WTC11 (cell line): ENCODE measurements at regions not wholly inside any gene's neighbourhood (a gene's known extent, or its start where the extent isn't known, plus 50 kb on each side); places are given as distances from the start of the nearest gene placed in this dataset.

Experiments used
- ATAC-seq: fragments of 200-7000 bp; cut with Tn5 transposase; 2 replicates; pipeline ENCODE4 v1.10.0; 2021; ENCODE audit warnings: mild to moderate bottlenecking, moderate library complexity
- CTCF ChIA-PET: fragments of 300-600 bp; sonication (Branson Sonifier 250); formaldehyde crosslinking; loops from one replicate; lab custom pipeline; 2021; ENCODE audit warnings: antibody characterized with exemption; lab: Charles Lee
- POLR2A ChIA-PET: fragments of 350-600 bp; sonication (Branson Sonifier 250); formaldehyde crosslinking; loops from one replicate; lab custom pipeline; 2021; ENCODE audit warnings: antibody characterized with exemption; lab: Charles Lee
- DNase-seq: peaks from one replicate; pipeline ENCODE4 v3.0.0; 2021; ENCODE audit warnings: low spot score
- H3K27ac Mint-ChIP-seq: 2 replicates; pipeline ENCODE4 v1.8.0; 2021; ENCODE audit warnings: mixed read lengths
- H3K27me3 Mint-ChIP-seq: 2 replicates; pipeline ENCODE4 v1.8.0; 2021; ENCODE audit warnings: low read depth, mild to moderate bottlenecking, moderate library complexity, mixed read lengths
- H3K36me3 Mint-ChIP-seq: 2 replicates; pipeline ENCODE4 v1.8.0; 2021; ENCODE audit warnings: mixed read lengths
- H3K4me1 Mint-ChIP-seq: 2 replicates; pipeline ENCODE4 v1.8.0; 2022; ENCODE audit warnings: mixed read lengths
- H3K4me3 Mint-ChIP-seq: 2 replicates; pipeline ENCODE4 v1.8.0; 2021; ENCODE audit warnings: mild to moderate bottlenecking, moderate library complexity, mixed read lengths
- H3K9me3 Mint-ChIP-seq: 2 replicates; pipeline ENCODE4 v1.8.0; 2021; ENCODE audit warnings: mixed read lengths
- AFF4 ChIP-seq: sonication (generic); formaldehyde crosslinking; IDR thresholded peaks from 2 replicates; pipeline ENCODE4 v1.8.1; 2023; ENCODE audit warnings: mild to moderate bottlenecking, missing genetic modification reagents, borderline replicate concordance
- ESRRA ChIP-seq: sonication (generic); formaldehyde crosslinking; IDR thresholded peaks from 2 replicates; pipeline ENCODE4 v1.8.1; 2022; ENCODE audit warnings: mild to moderate bottlenecking, missing genetic modification reagents, borderline replicate concordance
- FOXP1 ChIP-seq: sonication (generic); formaldehyde crosslinking; IDR thresholded peaks from 2 replicates; pipeline ENCODE4 v1.8.0; 2022; ENCODE audit warnings: missing genetic modification reagents, mild to moderate bottlenecking, moderate library complexity, borderline replicate concordance
- GTF2I ChIP-seq: fragments of 250-450 bp; sonication (Bioruptor Pico); conservative IDR thresholded peaks from 2 replicates; pipeline ENCODE4 v1.4.0; 2021; ENCODE audit warnings: mild to moderate bottlenecking
- HMGA2 ChIP-seq: fragments of 250-450 bp; sonication (Bioruptor Pico); IDR thresholded peaks from 2 replicates; pipeline ENCODE4 v1.4.0; 2021; ENCODE audit warnings: mild to moderate bottlenecking, moderate library complexity
- IRF2 ChIP-seq: sonication (generic); formaldehyde crosslinking; IDR thresholded peaks from 2 replicates; pipeline ENCODE4 v1.8.0; 2022; ENCODE audit warnings: low read depth, missing genetic modification reagents, borderline replicate concordance
- JUN ChIP-seq: sonication (generic); formaldehyde crosslinking; IDR thresholded peaks from 2 replicates; pipeline ENCODE4 v1.8.0; 2023; ENCODE audit warnings: mild to moderate bottlenecking, missing genetic modification reagents
- NR2C2 ChIP-seq: sonication (generic); formaldehyde crosslinking; IDR thresholded peaks from 2 replicates; pipeline ENCODE4 v1.8.0; 2022; ENCODE audit warnings: mild to moderate bottlenecking, missing genetic modification reagents
- RORB ChIP-seq: fragments of 250-450 bp; sonication (Bioruptor Pico); IDR thresholded peaks from 2 replicates; pipeline ENCODE4 v1.9.0; 2021; ENCODE audit warnings: mild to moderate bottlenecking
- ZBTB43 ChIP-seq: sonication (generic); formaldehyde crosslinking; IDR thresholded peaks from 2 replicates; pipeline ENCODE4 v1.8.1; 2023; ENCODE audit warnings: mild to moderate bottlenecking, missing genetic modification reagents
- ZNF219 ChIP-seq: sonication (generic); formaldehyde crosslinking; IDR thresholded peaks from 2 replicates; pipeline ENCODE4 v1.8.0; 2023; ENCODE audit warnings: missing genetic modification reagents, mild to moderate bottlenecking, borderline replicate concordance
- TF ChIP-seq, protein P1 (sequence below): sonication (generic); formaldehyde crosslinking; IDR thresholded peaks from 2 replicates; pipeline ENCODE4 v1.8.1; 2022; ENCODE audit warnings: low read depth, missing genetic modification reagents, borderline replicate concordance
- TF ChIP-seq, protein P2 (sequence below): sonication (generic); formaldehyde crosslinking; IDR thresholded peaks from 2 replicates; pipeline ENCODE4 v1.8.0; 2023; ENCODE audit warnings: mild to moderate bottlenecking, missing genetic modification reagents
- TF ChIP-seq, protein P3 (sequence below): sonication (generic); formaldehyde crosslinking; IDR thresholded peaks from 2 replicates; pipeline ENCODE4 v1.8.0; 2023; ENCODE audit warnings: missing genetic modification reagents, mild to moderate bottlenecking, borderline replicate concordance

- no peaks in the 10 kb centered on the region for H3K4me1 Mint-ChIP-seq
Measured at GRCh38 chr4:37533286-37534033, 152.7 kb downstream of the RELL1 start.

GRCh38 chr4:37531151-37531550, 155.0 kb downstream of the RELL1 start:
- H3K9me3 Mint-ChIP-seq, result no peaks in the 10 kb centered on the region; the same call in 1 of the 2 replicates
- H3K4me3 Mint-ChIP-seq, result no peak overlapping the region
- DNase-seq, result no peak
- ATAC-seq, result no peak
- ChIA-PET CTCF (interaction anchor here (0.6 kb wide), 2 partner anchors 12 to 56 kb away, joined by 3 to 5 read pairs; no protein-coding TSS in a partner anchor), POLR2A (no interaction called here)
- no peaks in the 10 kb centered on the region for H3K27me3 Mint-ChIP-seq
- H3K27ac Mint-ChIP-seq, result no peak overlapping the region
- no peaks in the 10 kb centered on the region for H3K4me1 Mint-ChIP-seq
- TF ChIP-seq, protein P1, sequence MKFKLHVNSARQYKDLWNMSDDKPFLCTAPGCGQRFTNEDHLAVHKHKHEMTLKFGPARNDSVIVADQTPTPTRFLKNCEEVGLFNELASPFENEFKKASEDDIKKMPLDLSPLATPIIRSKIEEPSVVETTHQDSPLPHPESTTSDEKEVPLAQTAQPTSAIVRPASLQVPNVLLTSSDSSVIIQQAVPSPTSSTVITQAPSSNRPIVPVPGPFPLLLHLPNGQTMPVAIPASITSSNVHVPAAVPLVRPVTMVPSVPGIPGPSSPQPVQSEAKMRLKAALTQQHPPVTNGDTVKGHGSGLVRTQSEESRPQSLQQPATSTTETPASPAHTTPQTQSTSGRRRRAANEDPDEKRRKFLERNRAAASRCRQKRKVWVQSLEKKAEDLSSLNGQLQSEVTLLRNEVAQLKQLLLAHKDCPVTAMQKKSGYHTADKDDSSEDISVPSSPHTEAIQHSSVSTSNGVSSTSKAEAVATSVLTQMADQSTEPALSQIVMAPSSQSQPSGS (CRISPR knock-in tag), result no peak
- TF ChIP-seq JUN (CRISPR knock-in tag) (no peak), ESRRA (CRISPR knock-in tag) (no peak), NR2C2 (CRISPR knock-in tag) (no peak)
- H3K36me3 Mint-ChIP-seq, result no peaks in the 10 kb centered on the region

More at GRCh38 chr4:37533286-37534033, 152.7 kb downstream of the RELL1 start:
- H3K36me3 Mint-ChIP-seq, result no peaks in the 10 kb centered on the region
- no peaks in the 10 kb centered on the region for H3K27me3 Mint-ChIP-seq
- TF ChIP-seq, protein P2, sequence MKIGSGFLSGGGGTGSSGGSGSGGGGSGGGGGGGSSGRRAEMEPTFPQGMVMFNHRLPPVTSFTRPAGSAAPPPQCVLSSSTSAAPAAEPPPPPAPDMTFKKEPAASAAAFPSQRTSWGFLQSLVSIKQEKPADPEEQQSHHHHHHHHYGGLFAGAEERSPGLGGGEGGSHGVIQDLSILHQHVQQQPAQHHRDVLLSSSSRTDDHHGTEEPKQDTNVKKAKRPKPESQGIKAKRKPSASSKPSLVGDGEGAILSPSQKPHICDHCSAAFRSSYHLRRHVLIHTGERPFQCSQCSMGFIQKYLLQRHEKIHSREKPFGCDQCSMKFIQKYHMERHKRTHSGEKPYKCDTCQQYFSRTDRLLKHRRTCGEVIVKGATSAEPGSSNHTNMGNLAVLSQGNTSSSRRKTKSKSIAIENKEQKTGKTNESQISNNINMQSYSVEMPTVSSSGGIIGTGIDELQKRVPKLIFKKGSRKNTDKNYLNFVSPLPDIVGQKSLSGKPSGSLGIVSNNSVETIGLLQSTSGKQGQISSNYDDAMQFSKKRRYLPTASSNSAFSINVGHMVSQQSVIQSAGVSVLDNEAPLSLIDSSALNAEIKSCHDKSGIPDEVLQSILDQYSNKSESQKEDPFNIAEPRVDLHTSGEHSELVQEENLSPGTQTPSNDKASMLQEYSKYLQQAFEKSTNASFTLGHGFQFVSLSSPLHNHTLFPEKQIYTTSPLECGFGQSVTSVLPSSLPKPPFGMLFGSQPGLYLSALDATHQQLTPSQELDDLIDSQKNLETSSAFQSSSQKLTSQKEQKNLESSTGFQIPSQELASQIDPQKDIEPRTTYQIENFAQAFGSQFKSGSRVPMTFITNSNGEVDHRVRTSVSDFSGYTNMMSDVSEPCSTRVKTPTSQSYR (CRISPR knock-in tag), result no peak
- TF ChIP-seq IRF2 (CRISPR knock-in tag), result no peak
- ChIA-PET CTCF (interaction anchor here (1.3 kb wide), 1 partner anchor 81 kb away, joined by 3 read pairs; no protein-coding TSS in a partner anchor), POLR2A (no interaction called here)
- no peak overlapping the region for H3K27ac Mint-ChIP-seq
- H3K4me3 Mint-ChIP-seq, result no peak overlapping the region
- no peak for DNase-seq
- no peak for ATAC-seq
- no peaks in the 10 kb centered on the region for H3K9me3 Mint-ChIP-seq

DNA sequence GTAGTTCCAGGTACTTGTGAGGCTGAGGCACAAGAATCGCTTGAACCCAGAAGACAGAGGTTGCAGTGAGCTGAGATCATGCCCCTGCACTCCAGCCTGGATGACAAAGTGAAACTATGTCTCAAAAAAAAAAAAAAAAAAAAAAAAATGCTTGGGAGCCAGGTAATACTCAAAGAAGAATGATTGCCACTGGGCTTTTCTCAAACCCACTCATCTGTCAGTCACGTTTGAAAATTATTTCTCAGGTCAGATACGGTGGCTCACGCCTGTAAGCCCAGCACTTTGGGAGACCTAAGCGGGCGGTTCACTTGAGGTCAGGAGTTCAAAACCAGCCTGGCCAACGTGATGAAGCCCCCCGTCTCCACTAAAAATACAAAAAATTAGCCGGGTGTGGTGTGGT, 155.7 kb downstream of the RELL1 start:
- H3K4me3 Mint-ChIP-seq, result no peak overlapping the region
- no peaks in the 10 kb centered on the region for H3K4me1 Mint-ChIP-seq
- POLR2A ChIA-PET, result no interaction called here
- no peaks in the 10 kb centered on the region; the same call in 1 of the 2 replicates for H3K9me3 Mint-ChIP-seq
- ATAC-seq, result no peak
- no peak for DNase-seq
- no peaks in the 10 kb centered on the region for H3K27me3 Mint-ChIP-seq
- no peaks in the 10 kb centered on the region for H3K36me3 Mint-ChIP-seq
- H3K27ac Mint-ChIP-seq, result no peak overlapping the region
- CTCF ChIA-PET, result no interaction called here
- TF ChIP-seq ZBTB43 (CRISPR knock-in tag) (no peak), IRF2 (CRISPR knock-in tag) (no peak), HMGA2 (CRISPR knock-in tag) (no peak), AFF4 (CRISPR knock-in tag) (no peak), GTF2I (CRISPR knock-in tag) (no peak), ZNF219 (CRISPR knock-in tag) (no peak), FOXP1 (CRISPR knock-in tag) (no peak), RORB (CRISPR knock-in tag) (no peak)
- TF ChIP-seq, protein P3, sequence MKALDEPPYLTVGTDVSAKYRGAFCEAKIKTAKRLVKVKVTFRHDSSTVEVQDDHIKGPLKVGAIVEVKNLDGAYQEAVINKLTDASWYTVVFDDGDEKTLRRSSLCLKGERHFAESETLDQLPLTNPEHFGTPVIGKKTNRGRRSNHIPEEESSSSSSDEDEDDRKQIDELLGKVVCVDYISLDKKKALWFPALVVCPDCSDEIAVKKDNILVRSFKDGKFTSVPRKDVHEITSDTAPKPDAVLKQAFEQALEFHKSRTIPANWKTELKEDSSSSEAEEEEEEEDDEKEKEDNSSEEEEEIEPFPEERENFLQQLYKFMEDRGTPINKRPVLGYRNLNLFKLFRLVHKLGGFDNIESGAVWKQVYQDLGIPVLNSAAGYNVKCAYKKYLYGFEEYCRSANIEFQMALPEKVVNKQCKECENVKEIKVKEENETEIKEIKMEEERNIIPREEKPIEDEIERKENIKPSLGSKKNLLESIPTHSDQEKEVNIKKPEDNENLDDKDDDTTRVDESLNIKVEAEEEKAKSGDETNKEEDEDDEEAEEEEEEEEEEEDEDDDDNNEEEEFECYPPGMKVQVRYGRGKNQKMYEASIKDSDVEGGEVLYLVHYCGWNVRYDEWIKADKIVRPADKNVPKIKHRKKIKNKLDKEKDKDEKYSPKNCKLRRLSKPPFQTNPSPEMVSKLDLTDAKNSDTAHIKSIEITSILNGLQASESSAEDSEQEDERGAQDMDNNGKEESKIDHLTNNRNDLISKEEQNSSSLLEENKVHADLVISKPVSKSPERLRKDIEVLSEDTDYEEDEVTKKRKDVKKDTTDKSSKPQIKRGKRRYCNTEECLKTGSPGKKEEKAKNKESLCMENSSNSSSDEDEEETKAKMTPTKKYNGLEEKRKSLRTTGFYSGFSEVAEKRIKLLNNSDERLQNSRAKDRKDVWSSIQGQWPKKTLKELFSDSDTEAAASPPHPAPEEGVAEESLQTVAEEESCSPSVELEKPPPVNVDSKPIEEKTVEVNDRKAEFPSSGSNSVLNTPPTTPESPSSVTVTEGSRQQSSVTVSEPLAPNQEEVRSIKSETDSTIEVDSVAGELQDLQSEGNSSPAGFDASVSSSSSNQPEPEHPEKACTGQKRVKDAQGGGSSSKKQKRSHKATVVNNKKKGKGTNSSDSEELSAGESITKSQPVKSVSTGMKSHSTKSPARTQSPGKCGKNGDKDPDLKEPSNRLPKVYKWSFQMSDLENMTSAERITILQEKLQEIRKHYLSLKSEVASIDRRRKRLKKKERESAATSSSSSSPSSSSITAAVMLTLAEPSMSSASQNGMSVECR, result no peak
